ENCODE measurements at regions not wholly inside any gene's neighbourhood (a gene's known extent, or its start where the extent isn't known, plus 50 kb on each side); places are given as distances from the start of the nearest gene placed in this dataset.

- no peak for TF ChIP-seq CTCF (IDR thresholded peaks at IDR 0.05; ENCODE audit: low read depth, low read length)
- TF ChIP-seq MYC (IDR thresholded peaks at IDR 0.05; ENCODE audit: low read depth, low read length) = no peak
- TF ChIP-seq POLR2A (IDR thresholded peaks at IDR 0.05; ENCODE audit: extremely low read depth, insufficient read length) = no peak
- TF ChIP-seq, protein P1, sequence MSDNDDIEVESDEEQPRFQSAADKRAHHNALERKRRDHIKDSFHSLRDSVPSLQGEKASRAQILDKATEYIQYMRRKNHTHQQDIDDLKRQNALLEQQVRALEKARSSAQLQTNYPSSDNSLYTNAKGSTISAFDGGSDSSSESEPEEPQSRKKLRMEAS (IDR thresholded peaks at IDR 0.05; ENCODE audit: low read depth, low read length) = no peak
These were observed 185.4 kb upstream of the CNTN5 start for GRCh38 chr11:98835335-98835734.

Measured in NB4 (cell line).